GM12872 (cell line): ENCODE measurements at regions not wholly inside any gene's neighbourhood (a gene's known extent, or its start where the extent isn't known, plus 50 kb on each side); places are given as distances from the start of the nearest gene placed in this dataset.

Source experiments
- TF ChIP-seq, protein P1 (sequence below): IDR thresholded peaks from 3 replicates; pipeline ENCODE4 v1.5.1; 2011; ENCODE audit warnings: low read depth, mild to moderate bottlenecking, low read length, moderate library complexity; ENCODE audit not compliant: insufficient read depth

- TF ChIP-seq, protein P1, sequence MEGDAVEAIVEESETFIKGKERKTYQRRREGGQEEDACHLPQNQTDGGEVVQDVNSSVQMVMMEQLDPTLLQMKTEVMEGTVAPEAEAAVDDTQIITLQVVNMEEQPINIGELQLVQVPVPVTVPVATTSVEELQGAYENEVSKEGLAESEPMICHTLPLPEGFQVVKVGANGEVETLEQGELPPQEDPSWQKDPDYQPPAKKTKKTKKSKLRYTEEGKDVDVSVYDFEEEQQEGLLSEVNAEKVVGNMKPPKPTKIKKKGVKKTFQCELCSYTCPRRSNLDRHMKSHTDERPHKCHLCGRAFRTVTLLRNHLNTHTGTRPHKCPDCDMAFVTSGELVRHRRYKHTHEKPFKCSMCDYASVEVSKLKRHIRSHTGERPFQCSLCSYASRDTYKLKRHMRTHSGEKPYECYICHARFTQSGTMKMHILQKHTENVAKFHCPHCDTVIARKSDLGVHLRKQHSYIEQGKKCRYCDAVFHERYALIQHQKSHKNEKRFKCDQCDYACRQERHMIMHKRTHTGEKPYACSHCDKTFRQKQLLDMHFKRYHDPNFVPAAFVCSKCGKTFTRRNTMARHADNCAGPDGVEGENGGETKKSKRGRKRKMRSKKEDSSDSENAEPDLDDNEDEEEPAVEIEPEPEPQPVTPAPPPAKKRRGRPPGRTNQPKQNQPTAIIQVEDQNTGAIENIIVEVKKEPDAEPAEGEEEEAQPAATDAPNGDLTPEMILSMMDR: no peak
These were observed 64.1 kb upstream of the GPC1 start for GRCh38 chr2:240371129-240372000.

DNA sequence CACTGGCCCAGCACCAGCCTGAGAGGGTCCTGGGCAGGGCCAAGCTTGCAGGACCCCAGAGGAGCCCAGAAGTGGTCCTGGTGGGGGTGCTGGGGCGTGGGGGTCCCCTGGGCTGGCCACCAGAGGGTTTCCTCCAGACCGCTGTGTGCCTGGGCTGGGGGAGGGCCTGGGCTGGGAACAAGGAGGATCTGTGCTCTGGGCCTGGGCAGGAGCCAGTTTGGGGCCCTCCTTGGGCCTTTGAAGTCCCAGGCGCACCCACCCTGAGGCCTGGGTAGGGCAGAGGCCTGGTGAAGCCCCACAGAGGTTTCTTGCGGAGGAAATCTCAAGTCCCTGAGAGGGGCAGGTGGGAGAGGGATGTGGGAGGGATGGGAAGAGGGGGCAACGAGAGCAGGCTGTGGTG, 63.4 kb upstream of the GPC1 start:
- TF ChIP-seq, protein P1: no peak

- TF ChIP-seq, protein P1: no peak
These were observed 62.1 kb upstream of the GPC1 start for GRCh38 chr2:240373289-240373885.

GRCh38 chr2:240374085-240374907, 61.2 kb upstream of the GPC1 start:
- TF ChIP-seq, protein P1: no peak

DNA sequence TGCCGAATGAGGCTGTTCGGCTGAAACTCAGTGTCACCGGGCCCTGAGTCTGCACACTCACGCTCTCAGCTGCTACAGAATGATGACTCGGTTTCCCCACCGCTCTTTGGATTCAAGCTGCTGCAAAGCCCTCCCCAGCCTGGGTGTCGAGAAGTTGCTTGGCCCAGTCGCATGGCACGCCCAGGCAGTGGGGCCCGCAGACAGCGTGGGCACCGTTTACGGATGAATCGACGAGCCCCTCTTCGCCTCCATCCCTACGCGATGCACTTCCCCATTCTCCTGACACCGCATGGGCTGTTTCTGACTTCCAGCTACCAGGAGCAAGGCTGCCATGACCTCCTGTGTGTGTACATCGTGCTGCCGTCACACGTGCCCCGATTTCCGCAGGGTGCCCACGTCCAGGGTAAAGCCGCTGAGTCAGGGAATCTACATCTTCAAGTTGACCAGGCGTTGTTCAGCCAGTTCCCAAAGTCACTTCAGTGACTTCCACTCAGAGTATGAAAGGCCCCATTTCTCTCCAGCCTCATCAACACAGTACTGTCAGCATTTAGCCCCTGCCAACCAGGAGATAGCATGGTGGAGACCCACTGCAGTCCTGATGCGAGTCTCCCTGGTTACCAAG, 60.3 kb upstream of the GPC1 start:
- TF ChIP-seq, protein P1: no peak

DNA sequence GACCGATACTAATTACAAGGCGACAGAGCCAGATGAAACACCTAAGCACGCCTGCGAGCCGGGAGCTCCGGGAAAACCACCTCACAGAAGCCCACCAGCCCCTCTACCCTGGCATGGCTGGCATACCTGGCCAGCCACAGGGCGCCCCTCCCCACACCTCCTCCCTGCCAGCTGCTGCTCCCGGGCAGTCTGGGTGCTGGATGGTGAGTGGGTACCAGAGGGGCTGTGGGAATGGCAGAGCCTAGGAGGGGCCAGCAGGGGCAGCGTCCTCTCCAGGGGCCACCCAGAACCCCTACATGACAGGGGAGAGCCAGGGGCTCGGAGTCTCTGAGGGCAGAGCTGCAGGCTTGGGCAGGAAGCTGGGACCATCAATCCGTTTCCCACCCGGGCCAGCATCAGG, 58.7 kb upstream of the GPC1 start:
- TF ChIP-seq, protein P1: no peak

DNA sequence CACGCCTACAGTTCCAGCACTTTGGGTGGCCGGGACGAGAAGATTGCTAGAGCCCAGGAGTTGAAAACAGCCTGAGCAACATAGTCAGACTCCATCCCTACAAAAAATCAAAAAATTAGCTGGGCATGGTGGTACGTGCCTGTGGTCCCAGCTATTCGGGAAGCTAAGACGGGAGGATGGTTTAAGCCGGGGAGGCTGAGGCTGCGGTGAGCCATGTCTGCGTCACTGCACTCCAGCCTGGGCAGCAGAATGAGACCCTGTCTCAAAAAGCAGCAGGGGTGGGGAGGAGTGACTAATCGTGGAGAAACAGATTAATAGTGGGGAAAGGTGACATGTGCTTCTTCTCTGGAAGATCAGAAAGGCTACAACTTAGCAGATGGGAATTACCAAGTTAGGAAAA, 58.1 kb upstream of the GPC1 start:
- TF ChIP-seq, protein P1: no peak
